Skin epidermis (tissue), 12 donors: ENCODE measurements at regions not wholly inside any gene's neighbourhood (a gene's known extent, or its start where the extent isn't known, plus 50 kb on each side); places are given as distances from the start of the nearest gene placed in this dataset.
"Not testable (repeated sequence)": the region's sequence is repeated elsewhere in the genome, so short reads cannot be mapped to it uniquely, and the experiment has no call there.

ENCODE experiments used
- H3K27ac ChIP-seq, 21 experiments: fragments of 200-600 bp; sonication (generic) in 11 of 21; one replicate each; pipeline ENCODE4 v1.5.0; 2020; ENCODE audit warnings: mild to moderate bottlenecking in 3 of 21, inconsistent platforms in 2 of 21, moderate library complexity in 2 of 21
- H3K4me3 ChIP-seq, 7 experiments: fragments of 200-600 bp; sonication (generic) in 2 of 7; one replicate each; pipeline ENCODE4 v1.5.0; 2020; ENCODE audit warnings: inconsistent platforms in 2 of 7, mild to moderate bottlenecking in 2 of 7, moderate library complexity in 1 of 7

GRCh38 chr4:52157071-52157470 is 106.0 kb downstream of the SPATA18 start:
- H3K27ac ChIP-seq = peak overlapping the region in 1 of 21 experiments; percentile 24
- H3K4me3 ChIP-seq = not testable (repeated sequence)

GRCh38 chr4:52157641-52158316 is 106.7 kb downstream of the SPATA18 start:
- H3K4me3 ChIP-seq = no peak overlapping the region
- peak overlapping the region in 3 of 21 experiments; percentile 17 to 43 (median 24) for H3K27ac ChIP-seq

GRCh38 chr4:52160859-52161258 is 109.8 kb downstream of the SPATA18 start:
- no peak overlapping the region for H3K27ac ChIP-seq
- H3K4me3 ChIP-seq = no peak overlapping the region

- Histone ChIP-seq H3K27ac (no peak overlapping the region), H3K4me3 (no peak overlapping the region)
These were observed 113.0 kb downstream of the SPATA18 start for GRCh38 chr4:52164116-52164515.

DNA sequence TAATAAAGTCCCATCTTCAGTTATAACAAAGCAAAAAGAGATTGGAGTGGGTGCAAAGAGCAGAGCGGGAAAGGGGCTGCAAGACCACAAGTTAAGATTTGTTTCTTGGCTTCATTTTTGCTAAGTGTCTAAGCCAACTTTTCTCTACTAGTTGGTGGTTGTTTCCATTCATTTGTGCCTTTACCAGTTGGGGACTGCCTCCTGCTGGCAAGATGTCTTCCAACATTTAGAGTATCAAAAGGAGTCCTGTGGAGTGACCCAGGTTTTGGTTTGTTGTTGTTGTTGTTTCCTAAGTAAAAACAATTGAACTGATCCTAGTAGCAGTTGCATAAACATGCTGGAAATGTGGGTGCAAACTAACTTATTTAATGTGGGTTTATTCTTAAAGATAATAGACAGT is 121.1 kb downstream of the SPATA18 start:
- Histone ChIP-seq H3K27ac (no peak overlapping the region), H3K4me3 (no peak overlapping the region)

DNA sequence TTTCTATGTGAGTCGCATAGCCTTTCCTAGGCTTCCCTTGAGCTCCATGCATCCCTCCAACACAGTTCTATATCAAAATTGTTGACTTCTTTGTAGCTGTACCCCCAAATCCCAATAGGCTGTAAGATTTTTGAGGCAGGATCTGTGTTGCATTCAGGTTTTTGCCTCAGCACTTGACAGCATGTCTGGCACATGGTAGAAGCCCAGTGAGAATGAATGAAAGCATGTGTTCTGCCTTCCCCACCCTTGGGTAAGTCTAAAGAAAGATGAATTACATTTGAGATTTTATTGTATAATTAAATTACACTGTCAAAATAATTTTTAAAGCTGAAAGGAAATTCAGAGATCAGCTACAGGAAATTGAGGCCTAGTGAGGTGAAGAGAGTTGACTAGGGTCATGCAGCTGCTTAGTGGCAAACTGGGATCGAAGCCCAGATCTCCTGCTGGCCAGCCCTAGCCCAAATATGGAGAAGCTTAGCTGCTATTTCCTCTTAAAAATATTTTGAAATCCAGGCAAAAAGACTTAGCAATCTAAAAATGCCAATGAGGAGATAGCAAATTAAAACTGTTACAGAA is 122.5 kb downstream of the SPATA18 start:
- peak overlapping the region in 1 of 21 experiments; percentile 10 for H3K27ac ChIP-seq
- no peak overlapping the region for H3K4me3 ChIP-seq

DNA sequence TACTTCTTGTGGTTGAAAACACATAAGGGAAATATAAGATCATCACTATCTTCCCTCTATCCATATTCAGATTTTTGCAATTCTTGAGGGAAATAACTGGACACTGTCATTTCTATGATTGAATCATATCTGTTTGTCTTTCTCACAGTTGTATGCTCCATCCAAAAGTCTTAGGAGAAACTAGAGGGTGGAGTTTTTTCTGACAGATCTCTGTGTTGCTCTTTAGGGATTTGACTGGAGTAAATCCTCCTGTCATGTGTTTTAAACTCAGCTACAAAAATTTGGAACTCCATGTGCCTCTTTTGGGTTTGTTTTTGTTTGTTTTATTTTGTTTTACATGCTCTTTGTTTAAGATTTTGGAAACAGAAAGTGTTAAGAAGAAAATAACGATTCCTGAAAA is 136.5 kb downstream of the SPATA18 start:
- H3K4me3 ChIP-seq = no peak overlapping the region
- no peak overlapping the region for H3K27ac ChIP-seq

DNA sequence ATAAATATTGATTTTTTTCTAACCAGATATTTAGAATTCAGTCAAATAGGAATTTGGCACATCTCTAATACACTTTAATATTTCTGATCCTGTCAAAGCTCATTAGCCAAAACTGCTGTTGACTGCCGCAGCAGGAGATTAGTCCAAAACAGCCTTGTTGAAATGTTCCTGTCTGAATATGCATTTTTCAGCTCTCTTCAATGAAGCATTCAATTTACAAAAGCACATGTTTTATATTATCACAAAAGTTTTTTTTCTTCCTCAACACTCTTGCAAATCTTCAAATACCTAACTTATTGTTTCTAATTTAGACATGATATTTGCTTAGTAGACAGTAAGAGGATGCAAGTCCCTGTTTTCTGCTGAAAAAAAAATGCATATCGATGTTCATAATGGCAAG is 140.9 kb downstream of the SPATA18 start:
- no peak overlapping the region for H3K27ac ChIP-seq
- no peak overlapping the region for H3K4me3 ChIP-seq

DNA sequence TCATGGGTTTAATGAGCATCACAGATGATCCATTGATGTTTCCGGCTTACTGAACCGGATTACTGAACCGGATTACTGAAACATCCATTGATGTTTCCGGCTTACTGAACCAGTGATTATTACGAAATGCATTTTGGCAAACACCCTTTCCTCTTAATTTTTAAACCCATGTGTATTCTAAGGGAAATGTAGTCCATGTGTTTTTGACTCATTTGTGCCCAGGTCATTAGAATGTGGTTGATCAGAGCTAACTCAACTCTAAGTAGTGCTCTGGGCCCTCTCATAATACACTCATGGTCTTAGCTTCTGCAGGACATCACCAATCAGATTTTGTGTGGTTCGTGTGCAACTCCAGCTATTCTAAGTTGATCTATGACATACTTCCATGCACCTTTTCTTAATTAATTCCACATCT is 141.6 kb downstream of the SPATA18 start:
- Histone ChIP-seq H3K4me3 (no peak overlapping the region), H3K27ac (no peak overlapping the region)

GRCh38 chr4:52195869-52196268 is 144.8 kb downstream of the SPATA18 start:
- Histone ChIP-seq H3K4me3 (no peak overlapping the region), H3K27ac (no peak overlapping the region)

DNA sequence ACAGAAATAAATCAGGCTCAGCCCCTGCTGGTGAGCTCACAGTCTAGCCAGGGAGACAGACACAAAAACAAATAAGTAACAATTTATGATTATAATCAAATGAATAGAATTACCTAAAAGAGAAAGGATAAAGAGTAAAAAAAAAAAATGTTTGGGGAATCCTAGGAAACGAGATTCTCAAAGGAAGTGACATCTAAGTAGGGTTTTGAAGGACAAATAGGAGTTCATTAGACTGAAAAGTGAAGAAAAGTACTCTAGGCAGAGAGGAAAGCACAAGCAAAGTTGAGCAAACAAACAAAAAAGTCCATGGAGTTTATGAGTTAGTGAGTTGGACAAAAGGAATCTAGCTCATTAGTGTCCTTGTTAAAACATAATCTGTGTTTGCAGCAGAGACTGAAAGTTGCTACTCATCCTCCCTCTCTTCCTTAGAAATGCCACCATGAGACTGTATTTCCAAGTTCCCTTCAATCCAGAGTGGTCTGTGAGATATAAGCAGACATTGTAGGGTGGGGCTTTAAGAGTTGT is 145.6 kb downstream of the SPATA18 start:
- Histone ChIP-seq H3K27ac (peak overlapping the region in 1 of 21 experiments; percentile 57), H3K4me3 (no peak overlapping the region)

DNA sequence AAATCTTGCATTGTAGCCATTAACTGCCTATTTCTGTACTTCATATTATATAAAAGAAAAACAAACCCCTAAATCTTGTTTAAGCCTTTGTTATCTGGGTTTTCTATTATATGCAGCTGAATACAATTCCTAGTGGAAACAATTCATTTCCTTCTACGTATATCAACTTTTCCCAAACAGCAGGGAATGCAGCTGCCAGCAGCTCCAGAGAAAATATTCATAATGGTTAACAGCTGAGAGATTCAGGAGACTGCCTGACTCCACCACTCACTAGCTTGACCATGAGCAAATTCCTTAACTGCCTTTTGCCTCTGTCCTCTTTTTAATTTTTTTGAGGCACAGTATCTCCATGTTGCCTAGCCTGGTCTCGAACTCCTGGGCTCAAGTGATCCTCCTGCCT is 146.2 kb downstream of the SPATA18 start:
- peak overlapping the region in 1 of 21 experiments; percentile 57 for H3K27ac ChIP-seq
- no peak overlapping the region for H3K4me3 ChIP-seq

DNA sequence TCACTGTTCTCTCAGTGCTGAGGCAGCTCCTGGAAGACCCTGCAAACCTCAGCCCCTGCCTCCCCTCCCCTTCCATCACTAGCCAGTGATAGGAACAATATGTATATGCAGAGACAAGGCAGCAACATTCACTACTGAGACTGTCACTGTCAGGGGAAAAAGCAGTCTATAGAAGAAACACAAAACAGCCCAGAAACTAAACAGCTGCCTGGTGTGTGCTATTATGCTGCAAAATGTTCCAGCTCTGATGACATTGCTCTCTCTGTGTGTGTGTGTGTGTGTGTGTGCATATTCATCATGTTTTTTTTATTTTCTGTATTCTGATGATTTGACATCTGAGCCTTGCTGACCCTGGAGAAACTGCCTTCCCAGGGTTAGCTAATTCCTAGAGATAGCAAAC is 147.2 kb downstream of the SPATA18 start:
- Histone ChIP-seq H3K27ac (no peak overlapping the region), H3K4me3 (no peak overlapping the region)

DNA sequence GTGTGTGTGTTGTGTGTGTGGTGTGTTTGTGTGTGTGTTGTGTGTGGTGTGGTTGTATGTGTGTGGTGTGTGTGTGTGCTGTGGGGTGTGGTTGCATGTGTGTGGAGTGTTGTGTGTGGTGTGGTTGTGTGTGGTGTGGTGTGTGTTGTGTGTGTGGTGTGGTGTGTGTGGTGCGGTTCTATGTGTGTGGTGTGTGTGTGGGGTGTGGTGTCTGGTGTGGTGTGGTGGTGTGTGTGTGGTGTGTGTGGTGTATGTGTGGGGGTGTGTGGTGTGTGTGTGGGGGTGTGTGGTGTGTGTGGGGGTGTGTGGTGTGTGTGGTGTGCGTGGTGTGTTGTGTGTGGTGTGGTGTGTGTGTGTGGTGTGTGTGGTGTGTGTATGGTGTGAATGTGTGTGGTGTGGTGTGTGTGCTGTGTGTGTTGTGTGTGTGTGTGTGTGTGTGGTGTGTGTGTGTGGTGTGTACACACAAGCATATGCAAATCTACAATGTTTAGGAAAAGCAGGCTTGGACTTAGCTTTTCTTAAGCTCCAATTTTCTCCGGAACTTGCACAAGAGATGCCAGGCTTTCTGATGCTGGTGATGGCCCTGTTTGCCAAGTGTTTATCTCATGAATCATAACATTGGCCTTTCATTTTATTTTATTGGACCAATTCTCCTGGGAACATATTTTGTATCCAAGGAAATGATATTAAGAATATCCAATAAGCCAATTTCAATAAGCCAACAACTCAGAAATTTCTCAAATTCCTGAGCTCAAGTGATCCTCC is 148.7 kb downstream of the SPATA18 start:
- Histone ChIP-seq H3K4me3 (no peak overlapping the region), H3K27ac (no peak overlapping the region)

DNA sequence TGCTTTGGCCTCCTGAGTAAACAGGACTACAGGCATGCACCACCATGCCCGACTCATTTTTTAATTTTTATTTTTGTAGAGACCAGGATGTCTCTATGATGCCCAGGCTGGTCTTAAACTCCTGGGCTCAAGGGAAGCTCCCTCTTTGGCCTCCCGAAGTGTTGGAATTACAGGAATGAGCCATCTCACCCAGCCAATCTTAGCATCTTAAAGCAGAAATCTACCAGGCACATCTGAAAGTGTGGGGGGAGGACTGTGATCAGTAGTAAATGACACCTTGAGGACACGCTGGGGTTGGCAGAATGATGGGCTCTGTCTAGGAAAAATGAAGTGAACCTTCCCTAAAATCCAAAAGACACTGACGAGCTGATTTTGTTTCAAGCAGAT is 149.2 kb downstream of the SPATA18 start:
- Histone ChIP-seq H3K4me3 (no peak overlapping the region), H3K27ac (no peak overlapping the region)

- no peak overlapping the region for H3K27ac ChIP-seq
- no peak overlapping the region for H3K4me3 ChIP-seq
These were observed 150.6 kb downstream of the SPATA18 start for GRCh38 chr4:52201715-52202114.

- Histone ChIP-seq H3K4me3 (no peak overlapping the region), H3K27ac (no peak overlapping the region)
These were observed 151.2 kb downstream of the SPATA18 start for GRCh38 chr4:52202251-52202779.

DNA sequence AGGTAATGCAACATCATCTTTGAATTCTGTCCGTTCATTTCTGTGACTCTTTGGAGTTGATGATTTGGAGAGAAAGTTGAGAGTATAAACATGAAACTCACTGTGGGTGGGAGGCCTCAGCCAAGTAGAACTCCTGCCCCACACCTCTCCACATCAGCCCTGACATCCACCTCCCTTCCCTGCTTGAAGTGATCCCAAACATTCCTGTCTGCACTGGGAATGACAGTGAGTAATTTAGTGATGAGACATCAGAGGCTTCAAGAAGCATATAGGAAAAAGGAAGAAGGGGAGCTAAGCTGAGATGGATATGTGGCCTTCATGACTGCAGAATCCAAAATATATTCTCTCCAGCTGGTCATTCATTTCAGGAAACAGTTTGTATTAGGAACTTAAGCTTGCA is 151.8 kb downstream of the SPATA18 start:
- Histone ChIP-seq H3K27ac (peak overlapping the region in 1 of 21 experiments; percentile 14), H3K4me3 (no peak overlapping the region)

DNA sequence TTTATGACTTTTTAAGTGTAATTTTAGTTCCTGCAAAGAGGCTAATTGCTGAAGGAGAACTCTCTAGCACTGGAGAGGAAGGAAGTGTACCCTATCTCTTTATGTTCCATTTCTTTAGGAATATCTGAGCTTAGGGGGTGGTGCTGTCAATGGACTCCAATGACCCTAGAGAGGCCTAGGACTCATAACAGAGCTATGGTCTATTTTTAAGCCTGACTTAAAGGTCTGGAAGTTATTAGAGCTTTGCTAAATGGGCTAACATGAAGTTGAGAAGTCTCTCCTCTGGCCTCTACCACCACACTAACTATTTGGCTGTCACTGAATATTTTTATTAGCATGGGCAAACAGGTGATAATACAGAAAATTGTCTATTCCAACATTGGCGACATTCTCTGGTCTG is 152.2 kb downstream of the SPATA18 start:
- Histone ChIP-seq H3K4me3 (no peak overlapping the region), H3K27ac (peak overlapping the region in 1 of 21 experiments; percentile 14)

DNA sequence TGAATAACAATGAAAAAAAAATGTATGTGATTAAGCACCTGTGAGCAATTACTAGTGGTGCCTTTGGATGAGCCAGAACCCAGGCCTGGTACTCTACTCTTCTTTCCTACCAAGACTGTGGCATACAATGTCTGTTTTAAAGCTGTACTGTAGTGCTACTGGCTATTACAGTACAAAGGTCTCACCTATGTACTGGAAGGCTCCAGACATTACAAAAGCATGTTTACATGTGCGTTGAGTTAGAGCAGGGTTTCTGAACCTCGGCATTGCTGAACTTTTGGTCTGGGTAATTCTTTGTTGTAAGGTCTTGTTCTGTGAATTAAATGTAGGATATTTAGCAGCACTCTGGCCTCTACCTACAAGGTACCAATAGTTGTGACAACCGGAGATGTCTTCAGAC is 153.8 kb downstream of the SPATA18 start:
- Histone ChIP-seq H3K27ac (no peak overlapping the region), H3K4me3 (no peak overlapping the region)

DNA sequence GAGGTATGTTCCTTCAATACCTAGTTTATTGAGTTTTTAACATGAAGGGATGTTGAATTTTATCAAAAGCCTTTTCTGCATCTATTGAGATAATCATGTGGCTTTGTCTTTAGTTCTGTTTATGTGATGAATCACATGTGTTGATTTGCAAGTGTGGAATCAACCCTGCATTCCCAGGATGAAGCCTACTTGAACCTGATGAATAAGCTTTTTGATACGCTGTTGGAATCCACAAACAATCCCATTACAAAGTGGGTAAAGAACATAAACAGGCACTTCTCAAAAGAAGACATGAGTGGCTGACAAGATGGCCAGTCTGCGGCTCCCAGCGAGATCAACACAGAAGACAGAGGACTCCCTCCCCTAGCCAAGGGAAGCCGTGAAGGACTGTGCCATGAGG is 156.0 kb downstream of the SPATA18 start:
- H3K4me3 ChIP-seq, H3K27ac ChIP-seq: not testable (repeated sequence)
